B cell (primary cell): ENCODE measurements at regions not wholly inside any gene's neighbourhood (a gene's known extent, or its start where the extent isn't known, plus 50 kb on each side); places are given as distances from the start of the nearest gene placed in this dataset.

ENCODE experiments used
- ATAC-seq: fragments of 200-7000 bp; cut with Tn5 transposase; one replicate; pipeline ENCODE4 v1.10.0; 2021; ENCODE audit warnings: low read depth, mild to moderate bottlenecking, moderate number of reproducible peaks, moderate library complexity
- CTCF ChIA-PET: fragments of 350-600 bp; sonication (Branson Sonifier 250); formaldehyde crosslinking; loops from one replicate; lab custom pipeline; 2021; ENCODE audit warnings: antibody characterized with exemption, inconsistent platforms; lab: Charles Lee
- POLR2A ChIA-PET: fragments of 350-600 bp; sonication (Branson Sonifier 250); formaldehyde crosslinking; loops from one replicate; lab custom pipeline; 2021; ENCODE audit warnings: antibody characterized with exemption; lab: Charles Lee
- DNase-seq: peaks from one replicate; pipeline ENCODE4 v3.0.0; 2013
- H2AFZ ChIP-seq: 2 replicates; pipeline ENCODE4 v1.6.1; 2012; ENCODE audit warnings: mild to moderate bottlenecking, low read depth, low read length; ENCODE audit not compliant: insufficient read depth, poor library complexity, severe bottlenecking
- H3K27ac ChIP-seq, 2 donors: 1 replicate in 1 of 2; 2 replicates in 1 of 2; pipeline ENCODE4 v1.5.1; 2012 to 2013; ENCODE audit warnings: low read length in 2 of 2, mild to moderate bottlenecking in 2 of 2, moderate library complexity in 1 of 2
- H3K27me3 ChIP-seq, 4 experiments: fragments of 200-600 bp in 1 of 4; sonication (generic) in 1 of 4; replicated peaks in 1 of 4; 1 replicate in 2 of 4; 2 replicates in 2 of 4; pipeline versions ENCODE4 v1.6.1 to v1.7.0; 2013 to 2016; ENCODE audit warnings: low read length in 3 of 4, mild to moderate bottlenecking in 2 of 4, mixed read lengths in 1 of 4, moderate library complexity in 1 of 4; ENCODE audit not compliant: insufficient read depth in 4 of 4, control insufficient read depth in 3 of 4; ENCODE audit errors: control extremely low read depth in 1 of 4
- H3K36me3 ChIP-seq, 2 experiments: replicated peaks in 1 of 2; 1 replicate in 1 of 2; 2 replicates in 1 of 2; pipeline versions ENCODE4 v1.6.1 to v1.7.1; 2013; ENCODE audit warnings: low read length in 1 of 2; ENCODE audit not compliant: insufficient read depth in 2 of 2, control insufficient read depth in 1 of 2; ENCODE audit errors: control extremely low read depth in 1 of 2, extremely low read depth in 1 of 2
- H3K4me1 ChIP-seq, 2 donors: fragments of 200-600 bp in 1 of 2; sonication (generic) in 1 of 2; 1 replicate in 1 of 2; 2 replicates in 1 of 2; pipeline versions ENCODE4 v1.5.1 to v1.6.1; 2013 to 2017; ENCODE audit warnings: low read length in 2 of 2; ENCODE audit not compliant: control insufficient read depth in 2 of 2, insufficient read depth in 2 of 2
- H3K4me2 ChIP-seq: replicated peaks from 2 replicates; pipeline ENCODE3; 2012; ENCODE audit warnings: mild to moderate bottlenecking, low read depth, low read length; ENCODE audit not compliant: poor library complexity, severe bottlenecking
- H3K4me3 ChIP-seq, 5 experiments: fragments of 200-600 bp in 1 of 5; sonication (generic) in 1 of 5; 1 replicate in 3 of 5; 2 replicates in 2 of 5; pipeline versions ENCODE4 v1.5.1 to v1.7.0; 2011 to 2016; ENCODE audit warnings: low read length in 4 of 5, mild to moderate bottlenecking in 4 of 5, low read depth in 2 of 5, control low read depth in 1 of 5, moderate library complexity in 1 of 5; ENCODE audit not compliant: insufficient read depth in 1 of 5; ENCODE audit errors: control extremely low read depth in 1 of 5, extremely low read depth in 1 of 5
- H3K79me2 ChIP-seq: fragments of 200-600 bp; sonication (generic); one replicate; pipeline ENCODE4 v1.6.0; 2016; ENCODE audit warnings: low read length; ENCODE audit not compliant: control insufficient read depth, insufficient read depth
- H3K9ac ChIP-seq: fragments of 200-600 bp; sonication (generic); 2 replicates; pipeline ENCODE4 v1.6.1; 2017; ENCODE audit warnings: mild to moderate bottlenecking, low read length, moderate library complexity
- H3K9me3 ChIP-seq, 3 donors: one replicate each; pipeline versions ENCODE4 v1.6.1 to v1.7.1; 2013; ENCODE audit warnings: low read length in 2 of 3; ENCODE audit not compliant: control insufficient read depth in 2 of 3, insufficient read depth in 1 of 3; ENCODE audit errors: control extremely low read depth in 1 of 3
- H4K20me1 ChIP-seq: 2 replicates; pipeline ENCODE4 v1.6.0; 2012; ENCODE audit warnings: mild to moderate bottlenecking, low read length; ENCODE audit not compliant: insufficient read depth, control insufficient read depth, poor library complexity, severe bottlenecking
- H3K27ac Mint-ChIP-seq: one replicate; pipeline ENCODE4 v1.8.0; 2021; ENCODE audit warnings: mixed read lengths
- H3K27me3 Mint-ChIP-seq: one replicate; pipeline ENCODE4 v1.8.0; 2021; ENCODE audit warnings: mixed read lengths
- H3K4me1 Mint-ChIP-seq: one replicate; pipeline ENCODE4 v1.8.0; 2021; ENCODE audit warnings: mixed read lengths
- H3K4me3 Mint-ChIP-seq: one replicate; pipeline ENCODE4 v1.8.0; 2021; ENCODE audit warnings: mixed read lengths
- H3K9me3 Mint-ChIP-seq: one replicate; pipeline ENCODE4 v1.8.0; 2022; ENCODE audit warnings: mixed read lengths; ENCODE audit not compliant: insufficient read depth
- CTCF ChIP-seq: fragments of 200-600 bp; IDR thresholded peaks from one replicate; pipeline ENCODE4 v1.8.0; 2022; ENCODE audit warnings: antibody characterized with exemption, mild to moderate bottlenecking
- EZH2 ChIP-seq: IDR thresholded peaks from 2 replicates; pipeline ENCODE4 v1.6.1; 2012; ENCODE audit warnings: borderline replicate concordance, low read depth, mild to moderate bottlenecking, moderate library complexity, low read length; ENCODE audit not compliant: insufficient read depth, poor library complexity, severe bottlenecking
- WGBS: methylation state at CpG from one replicate; pipeline ENCODE4 v1.1.5; 2013; ENCODE audit warnings: missing lambda C conversion rate; ENCODE audit not compliant: insufficient coverage; 5-methylcytosine and 5-hydroxymethylcytosine counted together
- intact Hi-C: fragments of 100-400 bp; cut with micrococcal nuclease; formaldehyde crosslinking; loops from one replicate; pipeline ENCODE4 v1.10.0; 2022

GRCh38 chr9:26418480-26418879 lies 474.1 kb downstream of the CAAP1 start:
- Mint-ChIP-seq H3K4me3 (no peak overlapping the region), H3K27me3 (no peaks in the 10 kb centered on the region), H3K9me3 (no peaks in the 10 kb centered on the region), H3K27ac (no peak overlapping the region), H3K4me1 (no peaks in the 10 kb centered on the region)
- no peak overlapping the region for H3K27ac ChIP-seq
- no peak overlapping the region for H3K9ac ChIP-seq
- ChIA-PET POLR2A (no interaction called here), CTCF (no interaction called here)
- H3K4me3 ChIP-seq = no peak overlapping the region
- H3K4me1 ChIP-seq = no peaks in the 10 kb centered on the region
- H3K4me2 ChIP-seq = no peak overlapping the region
- H3K27me3 ChIP-seq = no peaks in the 10 kb centered on the region
- no peaks in the 10 kb centered on the region for H3K9me3 ChIP-seq
- no peaks in the 10 kb centered on the region for H3K36me3 ChIP-seq
- ATAC-seq (no peak), DNase-seq (no peak)
- WGBS = 69% methylated on average over 2 of the region's 3 CpGs
- H4K20me1 ChIP-seq = no peaks in the 10 kb centered on the region
- no peak overlapping the region for H2AFZ ChIP-seq
- H3K79me2 ChIP-seq = no peaks in the 10 kb centered on the region
- intact Hi-C loops = no loop called here
- TF ChIP-seq CTCF = no peak
- no peak for TF ChIP-seq EZH2

- no peak for DNase-seq
These were observed 477.1 kb downstream of the CAAP1 start for GRCh38 chr9:26415528-26415927.

More at GRCh38 chr9:26415528-26415927, 477.1 kb downstream of the CAAP1 start:
- H3K27me3 Mint-ChIP-seq = no peaks in the 10 kb centered on the region
- no peaks in the 10 kb centered on the region for H3K9me3 Mint-ChIP-seq
- TF ChIP-seq CTCF (no peak), EZH2 (no peak)
- no peaks in the 10 kb centered on the region for H4K20me1 ChIP-seq
- no peak overlapping the region for H3K27ac ChIP-seq
- no CpG with 5 or more reads among the region's 3 CpGs for WGBS
- ATAC-seq = no peak
- no peak overlapping the region for H3K4me3 Mint-ChIP-seq
- intact Hi-C loops = no loop called here
- ChIA-PET CTCF (no interaction called here), POLR2A (no interaction called here)
- no peak overlapping the region for H3K4me3 ChIP-seq
- no peak overlapping the region for H3K27ac Mint-ChIP-seq
- no peaks in the 10 kb centered on the region for H3K27me3 ChIP-seq
- no peaks in the 10 kb centered on the region for H3K4me1 Mint-ChIP-seq
- H3K9me3 ChIP-seq = no peaks in the 10 kb centered on the region
- no peaks in the 10 kb centered on the region for H3K79me2 ChIP-seq
- no peak overlapping the region for H3K9ac ChIP-seq
- no peaks in the 10 kb centered on the region for H3K36me3 ChIP-seq
- H3K4me1 ChIP-seq = no peaks in the 10 kb centered on the region
- H2AFZ ChIP-seq = no peak overlapping the region
- H3K4me2 ChIP-seq = no peak overlapping the region
